GM19043 (cell line): ENCODE measurements at regions not wholly inside any gene's neighbourhood (a gene's known extent, or its start where the extent isn't known, plus 50 kb on each side); places are given as distances from the start of the nearest gene placed in this dataset.
"Not testable (repeated sequence)": the region's sequence is repeated elsewhere in the genome, so short reads cannot be mapped to it uniquely, and the experiment has no call there.

ENCODE experiments used
- ATAC-seq: cut with Tn5 transposase; IDR thresholded peaks from one replicate; pipeline ENCODE4 v1.9.1; 2021; ENCODE audit warnings: low read depth; ENCODE audit not compliant: unreplicated experiment

DNA sequence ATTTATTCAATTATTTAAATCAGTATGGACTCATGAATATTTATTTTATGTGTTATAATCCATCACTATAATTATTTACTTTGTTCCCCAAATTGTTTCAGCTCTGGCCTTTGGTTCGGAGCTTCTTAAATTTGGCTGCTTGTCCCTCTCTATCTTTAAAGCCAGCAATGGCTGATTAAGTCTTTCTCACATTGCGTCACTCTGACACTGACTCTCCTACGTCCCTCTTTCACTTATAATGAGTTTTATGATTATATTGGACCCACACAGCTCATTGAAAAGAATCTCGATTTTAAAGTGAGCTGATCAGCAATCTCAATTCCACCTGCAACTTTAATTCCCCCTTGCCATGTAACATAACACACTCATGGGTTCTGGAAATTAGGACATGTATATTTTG lies 185.2 kb upstream of the SLC39A10 start:
- no peak for ATAC-seq

DNA sequence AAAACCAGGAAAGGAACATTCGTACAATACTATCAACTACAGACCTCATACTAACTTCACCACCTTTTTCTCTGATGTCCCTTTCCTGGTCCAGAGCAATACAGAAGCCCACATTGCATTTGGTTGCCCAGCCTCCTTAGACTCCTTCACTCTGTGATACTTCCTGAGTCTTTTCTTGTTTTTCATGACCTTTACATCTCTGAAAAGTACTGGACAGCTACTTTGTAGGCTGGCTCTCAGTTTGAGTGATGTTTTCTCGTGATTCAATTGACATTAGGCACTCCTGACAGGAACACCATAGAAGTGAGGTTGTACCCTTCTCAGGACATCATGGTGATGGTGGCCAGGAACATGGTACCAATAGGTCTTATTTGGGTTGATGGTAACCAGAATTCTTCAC lies 185.9 kb upstream of the SLC39A10 start:
- peak; percentile 30 for ATAC-seq

DNA sequence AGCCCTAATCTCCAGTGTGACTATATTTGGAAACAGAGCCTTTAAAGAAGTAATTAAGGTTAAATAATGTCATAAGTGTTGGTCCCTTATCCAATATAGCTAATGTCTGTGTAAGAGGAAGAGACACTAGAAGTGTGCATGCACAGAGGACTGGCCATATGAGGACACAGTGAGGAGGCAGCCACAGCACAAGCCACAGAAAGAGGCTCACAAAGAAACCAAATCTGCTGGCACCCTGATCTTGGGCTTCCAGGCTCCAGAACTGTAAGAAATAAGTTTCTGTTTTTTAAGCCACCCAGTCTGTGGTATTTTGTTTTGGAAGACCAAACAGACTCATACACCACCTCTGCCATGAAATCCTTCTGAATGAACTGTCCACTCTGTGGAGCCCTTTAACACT lies 186.4 kb upstream of the SLC39A10 start:
- peak; percentile 26 for ATAC-seq

DNA sequence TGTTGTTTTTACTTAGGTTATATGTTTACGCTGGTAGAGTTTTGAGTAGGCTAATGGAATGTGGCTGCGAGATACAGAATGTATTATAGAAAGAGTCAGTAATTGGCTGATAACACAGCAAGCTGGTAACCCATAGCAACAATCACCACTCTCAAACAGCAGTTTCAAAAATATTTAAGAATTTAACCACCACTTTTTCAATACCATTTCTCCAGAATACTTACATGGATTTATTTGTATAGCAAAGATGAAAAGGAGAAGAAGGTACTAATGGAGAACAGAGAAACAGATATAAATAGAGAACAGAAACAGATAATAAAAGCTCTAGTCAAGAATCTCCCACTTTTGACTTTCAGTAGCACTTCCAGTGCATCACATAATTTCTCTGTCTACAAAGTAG lies 188.3 kb upstream of the SLC39A10 start:
- peak; percentile 65 for ATAC-seq

DNA sequence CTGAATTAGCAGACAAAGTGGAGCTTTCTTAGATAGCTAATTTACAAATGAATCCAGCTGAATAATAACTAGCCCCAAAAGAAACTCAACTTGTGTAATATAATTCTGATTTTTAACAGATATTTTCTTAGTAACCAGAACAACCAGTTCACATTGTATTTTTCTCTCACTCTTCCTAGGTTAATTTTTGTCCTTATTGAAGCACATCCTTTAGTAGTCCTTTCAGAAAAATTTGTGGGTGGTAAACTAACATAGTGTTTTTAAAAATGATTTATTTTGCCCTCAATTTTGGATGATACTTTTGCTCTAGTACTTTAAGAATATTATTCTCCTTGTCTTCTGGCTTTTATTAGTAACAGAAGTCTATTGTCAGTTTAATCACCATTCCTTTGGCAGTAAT lies 190.6 kb upstream of the SLC39A10 start:
- ATAC-seq = no peak

DNA sequence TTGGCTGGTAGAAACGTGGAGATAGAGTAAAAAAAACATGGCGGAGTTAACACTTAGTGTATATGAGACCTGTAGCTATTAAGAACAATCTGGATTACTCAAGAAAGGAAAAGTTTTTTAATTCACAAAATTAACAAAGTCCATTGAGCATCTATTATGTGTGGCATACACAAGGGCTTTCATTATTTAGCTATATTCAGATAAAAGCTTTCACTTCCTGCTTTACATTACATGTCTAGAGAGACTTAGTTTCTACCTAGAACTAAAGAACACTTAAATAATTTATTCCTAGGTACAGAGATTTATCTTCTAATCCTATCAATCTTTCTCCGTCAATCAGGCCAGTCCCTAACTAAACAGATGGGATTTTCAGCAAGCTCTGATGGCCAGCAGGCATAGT lies 196.0 kb upstream of the SLC39A10 start:
- ATAC-seq = no peak

DNA sequence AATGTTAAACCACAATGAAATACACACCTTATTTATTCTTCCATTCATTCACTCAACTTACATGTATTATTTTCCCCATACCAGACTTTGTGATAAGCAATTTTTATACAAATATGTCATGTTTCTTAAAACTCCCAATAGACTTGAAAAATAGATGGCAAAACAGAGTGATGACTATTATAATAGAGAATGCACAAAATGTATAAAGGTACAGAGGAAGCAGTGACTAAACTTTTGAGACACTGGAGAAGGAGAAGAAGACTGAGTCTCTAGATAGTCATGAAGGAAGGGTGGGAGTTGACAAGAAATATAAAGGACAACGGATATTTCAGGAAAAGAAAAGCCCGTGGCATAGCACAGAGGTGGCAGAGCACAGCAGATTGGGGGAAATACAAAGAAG lies 198.1 kb upstream of the SLC39A10 start:
- no peak for ATAC-seq

DNA sequence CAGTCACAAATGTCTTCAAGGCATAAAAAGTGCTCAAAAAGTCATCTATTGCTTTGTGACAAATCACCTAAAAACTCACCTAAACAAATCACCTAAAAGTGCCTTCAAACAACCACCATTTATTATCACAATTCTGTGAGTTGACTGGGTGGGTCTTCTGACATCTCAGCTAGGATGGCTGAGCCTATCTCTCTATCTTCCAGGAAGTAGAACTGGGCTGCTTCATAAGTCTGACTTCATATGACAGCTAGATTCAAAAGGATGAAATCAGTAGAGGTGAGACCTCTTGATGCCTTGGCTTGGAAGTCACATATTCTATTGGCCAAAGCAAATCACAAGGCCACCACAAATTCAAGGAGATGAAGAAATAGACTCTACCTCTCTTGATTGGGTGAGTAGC lies 199.2 kb upstream of the SLC39A10 start:
- ATAC-seq = no peak

DNA sequence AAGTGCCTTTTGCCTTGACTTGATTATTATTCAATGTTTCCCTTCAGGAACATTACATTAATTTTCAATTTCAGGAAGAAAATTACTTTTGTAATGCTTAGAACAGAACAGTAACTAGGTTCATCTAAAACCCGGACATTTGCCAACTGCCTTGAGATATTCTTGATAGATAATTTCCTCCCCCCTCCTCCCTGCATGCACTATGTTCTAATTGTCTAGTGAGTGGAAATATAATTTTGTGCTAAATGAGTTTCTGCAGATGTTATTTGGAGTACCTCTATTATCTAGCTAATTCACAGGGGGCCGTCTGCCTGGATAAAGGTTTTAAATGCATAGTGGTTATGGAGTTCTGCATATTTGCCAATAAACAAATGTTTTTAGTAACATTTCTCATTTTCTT lies 200.3 kb upstream of the SLC39A10 start:
- no peak for ATAC-seq

DNA sequence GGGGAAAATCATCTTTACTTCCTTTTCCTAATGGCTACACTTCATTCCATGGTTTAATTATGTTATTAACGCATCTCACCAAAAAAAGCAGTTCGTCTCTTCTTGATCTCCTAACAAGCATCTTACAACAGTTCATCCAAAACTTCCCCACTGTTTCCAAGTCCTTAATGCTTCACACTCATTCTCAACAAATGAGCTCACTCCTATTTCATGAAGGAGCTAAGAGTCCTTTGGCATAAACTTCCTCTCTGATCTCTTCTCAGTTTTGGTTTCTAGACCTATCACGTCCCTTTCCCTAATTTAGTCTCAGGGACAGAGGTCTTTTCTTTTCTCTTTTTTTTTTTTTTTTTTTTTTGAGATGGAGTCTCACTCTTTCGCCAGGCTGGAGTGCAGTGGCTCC lies 205.9 kb upstream of the SLC39A10 start:
- no peak for ATAC-seq

DNA sequence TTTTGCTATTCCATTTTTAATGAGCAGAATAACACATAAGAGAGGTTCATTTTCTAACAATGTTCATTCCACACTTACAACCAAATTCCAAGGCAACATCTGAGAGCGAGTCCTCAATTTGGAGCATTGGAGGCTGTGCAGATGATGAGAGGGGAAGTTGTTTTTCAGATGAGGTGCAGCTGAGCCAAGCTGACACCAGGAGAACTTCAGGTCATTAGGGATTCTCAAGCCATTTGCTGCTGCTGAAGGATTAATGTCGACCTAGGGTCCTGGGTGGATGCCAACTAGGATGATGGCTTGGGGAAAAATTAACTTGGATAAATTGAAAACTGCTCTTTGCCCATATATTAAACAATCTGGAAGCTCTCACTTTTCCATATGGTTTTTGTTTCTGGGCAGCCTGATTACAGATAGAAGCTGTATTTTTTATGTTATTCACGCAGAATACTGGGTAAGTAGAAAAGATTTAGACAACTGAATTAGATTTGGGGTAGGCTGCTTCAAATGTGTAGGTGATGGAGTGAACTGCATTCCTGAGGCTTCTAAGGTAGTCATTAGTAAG lies 206.4 kb upstream of the SLC39A10 start:
- ATAC-seq = no peak

DNA sequence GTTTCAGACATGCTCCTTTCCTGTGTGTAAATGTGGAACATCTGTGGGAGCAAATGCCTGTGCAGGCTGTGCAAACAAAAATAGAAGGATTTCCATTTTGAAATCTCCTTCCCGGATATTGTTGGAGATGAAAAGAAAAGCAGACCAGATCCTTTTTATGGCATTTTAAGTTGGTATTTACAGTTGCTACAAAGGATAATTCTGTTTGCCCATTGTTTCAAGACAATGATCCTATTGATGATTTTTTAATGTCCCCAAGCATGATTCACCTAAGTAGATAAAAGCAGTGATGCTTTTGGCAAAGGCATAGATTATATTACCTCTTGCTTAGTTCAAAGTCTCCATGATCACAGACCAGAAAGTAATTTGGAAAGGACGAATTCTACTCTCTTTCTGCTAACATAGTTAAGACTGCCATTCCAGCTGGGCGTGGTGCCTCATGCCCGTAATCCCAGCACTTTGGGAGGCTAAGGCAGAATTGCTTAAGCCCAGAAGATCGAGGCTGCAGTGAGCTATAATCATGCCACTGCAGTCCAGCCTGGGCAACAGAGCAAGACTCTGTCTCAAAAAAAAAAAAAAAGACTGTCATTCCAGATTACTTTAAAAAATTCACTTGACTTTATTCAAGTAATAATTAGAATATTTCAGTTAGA lies 209.6 kb upstream of the SLC39A10 start:
- no peak for ATAC-seq

DNA sequence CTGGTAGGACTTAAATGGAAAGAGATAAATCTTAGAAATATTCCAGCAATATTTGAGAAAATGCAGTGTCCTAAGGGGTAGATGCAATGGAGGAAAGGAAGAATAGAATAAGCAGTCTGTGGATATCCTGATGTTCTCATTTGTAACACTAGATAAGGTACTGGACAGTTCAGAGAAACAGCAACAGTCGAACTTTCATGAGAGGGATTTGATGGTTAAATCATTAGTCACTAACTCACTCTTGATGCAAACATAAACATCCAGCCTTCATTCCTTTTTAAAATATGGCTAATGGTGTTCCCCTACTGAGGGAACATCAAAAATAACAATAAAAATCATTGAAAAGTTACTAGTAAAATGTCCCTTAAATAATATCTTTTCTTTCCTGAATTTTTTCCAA lies 211.4 kb upstream of the SLC39A10 start:
- no peak for ATAC-seq

DNA sequence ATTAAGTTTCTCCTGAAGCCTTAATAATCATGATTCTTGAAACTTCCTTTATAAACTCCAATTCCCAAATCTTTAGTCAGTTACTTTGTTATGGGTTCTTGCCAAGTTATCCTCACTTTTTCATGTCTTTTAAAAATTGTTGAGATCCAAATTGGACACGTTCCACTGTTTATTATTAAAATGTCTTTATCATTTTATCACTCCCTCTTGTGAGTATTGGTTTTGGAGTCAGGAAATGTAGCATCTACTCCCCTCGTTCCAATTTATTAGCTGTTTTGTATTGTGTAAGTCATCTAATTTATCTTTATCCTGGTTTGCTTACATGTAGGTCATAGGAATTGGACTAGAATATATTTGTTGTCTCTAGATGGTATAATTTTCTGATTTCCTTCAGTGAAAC lies 213.1 kb upstream of the SLC39A10 start:
- no peak for ATAC-seq

DNA sequence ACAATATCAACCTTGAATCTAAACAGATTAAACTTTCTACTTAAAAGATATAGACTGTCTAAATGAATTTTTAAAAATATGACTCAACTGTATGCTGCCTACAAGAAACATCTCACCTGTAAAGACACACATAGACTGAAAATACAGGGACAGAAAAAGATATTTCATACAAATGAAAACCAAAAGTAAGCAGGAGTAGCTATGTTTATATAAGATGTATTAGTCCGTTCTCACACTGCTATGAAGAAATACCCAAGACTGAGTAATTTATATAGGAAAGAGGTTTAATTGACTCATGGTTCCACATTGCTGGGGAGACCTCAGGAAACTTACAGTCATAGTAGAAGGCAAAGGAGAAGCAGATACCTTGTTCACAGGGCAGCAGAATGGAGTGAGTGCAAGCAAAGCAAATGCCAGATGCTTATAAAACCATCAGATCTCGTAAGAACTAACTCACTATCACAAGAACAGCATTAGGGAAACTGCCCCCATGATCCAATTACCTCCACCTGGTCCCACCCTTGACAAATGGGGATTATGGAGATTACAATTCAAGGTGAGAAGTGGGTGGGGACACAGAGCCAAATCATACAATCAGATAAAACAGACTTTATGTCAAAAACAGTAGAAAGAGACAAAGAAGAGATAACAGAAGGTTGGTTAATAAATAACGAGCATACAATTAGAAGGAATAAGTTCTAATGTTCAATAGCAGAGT lies 214.4 kb upstream of the SLC39A10 start:
- ATAC-seq = no peak

DNA sequence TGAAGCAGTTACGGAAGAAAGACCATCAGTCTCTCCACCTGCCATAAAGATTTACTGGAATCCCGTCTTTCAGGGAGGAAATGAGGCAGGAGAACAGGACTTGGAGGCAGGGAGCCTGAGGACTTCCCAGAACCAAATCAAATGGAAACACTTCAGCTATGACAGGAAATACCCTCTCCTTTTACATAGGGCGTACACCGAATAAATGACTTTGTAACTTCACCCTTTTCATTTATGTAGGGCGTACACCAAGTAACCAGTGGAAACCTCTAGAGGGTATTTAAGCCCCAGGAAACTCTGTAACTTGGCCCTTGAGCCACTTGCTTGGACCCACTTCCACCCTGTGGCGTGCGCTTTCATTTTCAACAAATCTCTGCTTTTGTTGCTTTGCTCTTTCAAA lies 218.3 kb upstream of the SLC39A10 start:
- ATAC-seq = no peak

DNA sequence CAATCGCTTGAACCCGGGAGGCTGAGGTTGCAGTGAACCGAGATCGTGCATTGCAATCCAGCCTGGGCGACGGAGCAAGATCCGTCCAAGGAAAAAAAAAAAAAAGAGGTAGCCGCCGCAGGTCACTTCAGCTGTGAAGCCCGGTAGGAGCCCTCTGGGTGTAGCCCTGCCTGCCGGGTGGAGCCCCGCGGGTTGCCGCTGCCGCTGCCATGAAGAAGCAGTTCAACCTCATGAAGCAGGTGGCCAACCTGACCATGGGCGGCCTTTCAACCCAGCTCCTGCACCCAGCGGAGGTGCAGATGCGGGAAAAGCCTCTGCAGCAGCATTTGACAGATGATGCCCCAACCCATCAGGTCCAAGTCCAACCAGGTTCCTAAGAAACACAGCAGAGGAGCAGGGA lies 219.5 kb upstream of the SLC39A10 start:
- no peak for ATAC-seq

DNA sequence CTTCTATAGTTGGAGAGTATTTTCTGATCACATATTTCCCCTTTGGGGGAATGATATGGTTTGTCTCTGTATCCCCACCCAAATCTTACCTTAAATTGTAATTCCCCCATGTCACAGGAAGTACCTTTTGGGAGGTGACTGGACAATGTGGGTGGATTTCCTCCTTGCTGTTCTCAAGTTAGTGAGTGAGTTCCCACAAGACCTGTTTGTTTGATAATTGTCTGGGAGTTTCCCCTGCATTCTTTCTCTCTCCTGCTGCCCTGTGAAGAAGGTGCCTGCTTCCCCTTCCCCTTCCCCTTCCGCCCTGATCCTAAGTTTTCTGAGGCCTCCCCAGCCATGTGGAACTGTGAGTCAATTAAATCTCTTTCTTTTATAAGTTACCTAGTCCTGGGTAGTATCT lies 222.7 kb upstream of the SLC39A10 start:
- ATAC-seq = no peak

DNA sequence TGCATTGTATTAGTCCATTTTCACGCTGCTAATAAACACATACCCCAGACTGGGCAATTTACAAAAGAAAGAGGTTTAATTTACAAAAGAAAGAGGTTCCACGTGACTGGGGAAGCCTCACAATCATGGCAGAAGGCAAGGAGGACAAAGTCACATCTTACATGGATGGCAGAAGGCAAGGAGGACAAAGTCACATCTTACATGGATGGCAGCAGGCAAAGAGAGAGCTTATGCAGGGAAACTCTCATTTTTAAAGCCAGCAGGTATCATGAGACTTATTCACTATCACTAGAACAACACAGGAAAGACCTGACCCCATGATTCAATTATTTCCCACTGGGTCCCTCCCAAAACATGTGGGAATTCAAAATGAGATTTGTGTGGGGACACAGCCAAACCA lies 223.3 kb upstream of the SLC39A10 start:
- not testable (repeated sequence) for ATAC-seq

DNA sequence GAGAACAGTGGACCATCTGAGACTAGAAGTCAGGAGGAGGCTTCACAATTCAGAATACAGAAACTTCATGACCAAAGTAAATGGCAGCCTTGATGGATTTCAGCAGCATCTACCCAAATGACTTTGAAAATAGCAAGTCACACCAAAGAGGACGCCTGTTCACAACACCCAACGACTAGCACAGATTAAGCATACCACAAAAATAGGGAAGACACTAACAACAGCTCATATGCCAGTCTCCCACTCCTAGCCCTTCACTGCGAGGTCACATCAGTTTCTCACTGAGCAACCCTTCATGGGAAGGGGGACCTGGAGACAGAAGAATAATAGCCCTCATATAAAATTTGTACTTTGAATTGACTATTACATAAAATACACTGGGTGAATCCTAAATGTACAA lies 228.4 kb upstream of the SLC39A10 start:
- no peak for ATAC-seq

DNA sequence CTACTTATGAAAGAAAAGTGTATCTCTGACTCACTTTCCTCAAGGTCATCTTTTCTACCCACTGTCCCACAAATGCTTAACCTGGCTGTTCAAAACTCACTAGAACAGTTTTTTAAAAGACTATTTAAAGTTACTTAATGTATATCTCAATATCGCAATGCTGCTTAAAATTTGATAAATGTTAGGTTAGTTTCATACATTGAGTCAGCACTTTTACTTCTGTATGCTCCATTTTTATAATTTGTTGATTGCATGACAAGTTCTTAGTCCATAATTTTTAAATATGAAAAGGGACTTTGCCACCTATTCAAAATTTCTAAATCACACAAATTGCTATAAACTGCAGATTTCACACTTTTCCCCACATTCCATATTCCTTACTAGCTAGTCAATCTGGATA lies 231.7 kb upstream of the SLC39A10 start:
- no peak for ATAC-seq

DNA sequence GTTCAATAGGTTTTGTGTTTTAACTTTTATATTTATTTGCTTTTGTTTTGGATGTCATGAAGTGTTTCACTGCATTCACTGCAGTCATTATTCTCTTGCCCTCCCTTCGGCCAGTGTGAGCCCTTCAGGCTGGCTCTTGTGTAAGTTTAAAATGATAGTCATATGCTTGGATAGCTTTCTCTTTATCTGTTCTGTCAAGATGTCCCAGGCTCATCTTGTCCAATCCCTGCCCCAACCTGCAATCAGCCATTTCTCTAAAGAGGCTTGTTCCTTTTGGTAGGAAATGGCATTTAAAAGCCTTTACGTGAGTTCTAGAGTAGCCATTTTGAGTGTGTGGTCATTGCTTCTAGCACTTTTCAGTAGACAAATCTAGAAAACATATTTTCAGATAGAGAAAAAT lies 238.0 kb upstream of the SLC39A10 start:
- ATAC-seq = no peak
